ENCODE measurements at regions not wholly inside any gene's neighbourhood (a gene's known extent, or its start where the extent isn't known, plus 50 kb on each side); places are given as distances from the start of the nearest gene placed in this dataset.

- no peak for DNase-seq (ENCODE audit: low read depth)
These were observed 190.7 kb upstream of the MKI67 start for GRCh38 chr10:128316925-128317324.

- DNase-seq (ENCODE audit: low read depth): no peak
These were observed 192.1 kb upstream of the MKI67 start for GRCh38 chr10:128318366-128318765.

GRCh38 chr10:128318913-128319312, 192.7 kb upstream of the MKI67 start:
- DNase-seq (ENCODE audit: low read depth): no peak

GRCh38 chr10:128322106-128322505, 195.9 kb upstream of the MKI67 start:
- DNase-seq (ENCODE audit: low read depth): no peak

GRCh38 chr10:128322950-128323349, 196.7 kb upstream of the MKI67 start:
- DNase-seq (ENCODE audit: low read depth): no peak

- no peak for DNase-seq (ENCODE audit: low read depth)
These were observed 198.0 kb upstream of the MKI67 start for GRCh38 chr10:128324058-128324827.

GRCh38 chr10:128325788-128326187, 199.6 kb upstream of the MKI67 start:
- no peak for DNase-seq (ENCODE audit: low read depth)

- DNase-seq (ENCODE audit: low read depth): no peak
These were observed 200.0 kb upstream of the MKI67 start for GRCh38 chr10:128326251-128326650.

GRCh38 chr10:128326851-128327250, 200.6 kb upstream of the MKI67 start:
- DNase-seq (ENCODE audit: low read depth): no peak

GRCh38 chr10:128336401-128336800, 210.2 kb upstream of the MKI67 start:
- no peak for DNase-seq (ENCODE audit: low read depth)

- DNase-seq (ENCODE audit: low read depth): no peak
These were observed 211.7 kb upstream of the MKI67 start for GRCh38 chr10:128337860-128338378.

GRCh38 chr10:128338951-128339350, 212.7 kb upstream of the MKI67 start:
- no peak for DNase-seq (ENCODE audit: low read depth)

- DNase-seq (ENCODE audit: low read depth): no peak
These were observed 213.5 kb upstream of the MKI67 start for GRCh38 chr10:128339753-128340152.

- no peak for DNase-seq (ENCODE audit: low read depth)
These were observed 219.1 kb upstream of the MKI67 start for GRCh38 chr10:128345353-128345752.

- no peak for DNase-seq (ENCODE audit: low read depth)
These were observed 234.6 kb upstream of the MKI67 start for GRCh38 chr10:128360783-128361182.

- no peak for DNase-seq (ENCODE audit: low read depth)
These were observed 235.3 kb upstream of the MKI67 start for GRCh38 chr10:128361487-128361886.

- no peak for DNase-seq (ENCODE audit: low read depth)
These were observed 236.3 kb upstream of the MKI67 start for GRCh38 chr10:128362514-128362913.

- DNase-seq (ENCODE audit: low read depth): no peak
These were observed 238.4 kb upstream of the MKI67 start for GRCh38 chr10:128364631-128365030.

- no peak for DNase-seq (ENCODE audit: low read depth)
These were observed 239.0 kb upstream of the MKI67 start for GRCh38 chr10:128365156-128365725.

GRCh38 chr10:128367807-128368206, 241.6 kb upstream of the MKI67 start:
- DNase-seq (ENCODE audit: low read depth): no peak

- DNase-seq (ENCODE audit: low read depth): no peak
These were observed 243.0 kb upstream of the MKI67 start for GRCh38 chr10:128369101-128369650.

- DNase-seq (ENCODE audit: low read depth): no peak
These were observed 247.0 kb upstream of the MKI67 start for GRCh38 chr10:128373071-128373749.

GRCh38 chr10:128373831-128374230, 247.6 kb upstream of the MKI67 start:
- no peak for DNase-seq (ENCODE audit: low read depth)

All from stimulated activated CD8-positive, alpha-beta memory T cell treated with anti-CD3 and anti-CD28 coated beads, Interleukin-15, amount 100 ng/mL, for 24 hours (primary cell).